ENCODE measurements at regions not wholly inside any gene's neighbourhood (a gene's known extent, or its start where the extent isn't known, plus 50 kb on each side); places are given as distances from the start of the nearest gene placed in this dataset.

GRCh38 chr2:222355860-222356259, 57.1 kb upstream of the PAX3 start:
- H4K20me1 ChIP-seq (ENCODE audit: insufficient read depth): no peaks in the 10 kb centered on the region
- TF ChIP-seq JUND (IDR thresholded peaks at IDR 0.05): no peak
- no peak for TF ChIP-seq NRF1 (IDR thresholded peaks at IDR 0.05; ENCODE audit: low read depth, low read length)
- no peak for TF ChIP-seq GABPA (IDR thresholded peaks at IDR 0.05; ENCODE audit: low read depth)
- TF ChIP-seq FOXM1 (IDR thresholded peaks at IDR 0.05; ENCODE audit: low read depth): no peak
- no peak for TF ChIP-seq TAF1 (IDR thresholded peaks at IDR 0.05; ENCODE audit: borderline replicate concordance, low read depth, low read length)
- peak; percentile 25; the same call in 1 of the 2 replicates for TF ChIP-seq MXI1 (IDR thresholded peaks at IDR 0.05; ENCODE audit: low read depth, low read length)
- peak in 1 of 2 experiments; percentile 52; a peak in 1 of 4 replicates for TF ChIP-seq EP300 (IDR thresholded peaks at IDR 0.05; ENCODE audit: borderline replicate concordance in 1 of 2, low read depth in 1 of 2, low read length in 1 of 2)
- no peak for TF ChIP-seq REST (IDR thresholded peaks at IDR 0.05; ENCODE audit: low read depth, low read length)
- TF ChIP-seq, protein P1, sequence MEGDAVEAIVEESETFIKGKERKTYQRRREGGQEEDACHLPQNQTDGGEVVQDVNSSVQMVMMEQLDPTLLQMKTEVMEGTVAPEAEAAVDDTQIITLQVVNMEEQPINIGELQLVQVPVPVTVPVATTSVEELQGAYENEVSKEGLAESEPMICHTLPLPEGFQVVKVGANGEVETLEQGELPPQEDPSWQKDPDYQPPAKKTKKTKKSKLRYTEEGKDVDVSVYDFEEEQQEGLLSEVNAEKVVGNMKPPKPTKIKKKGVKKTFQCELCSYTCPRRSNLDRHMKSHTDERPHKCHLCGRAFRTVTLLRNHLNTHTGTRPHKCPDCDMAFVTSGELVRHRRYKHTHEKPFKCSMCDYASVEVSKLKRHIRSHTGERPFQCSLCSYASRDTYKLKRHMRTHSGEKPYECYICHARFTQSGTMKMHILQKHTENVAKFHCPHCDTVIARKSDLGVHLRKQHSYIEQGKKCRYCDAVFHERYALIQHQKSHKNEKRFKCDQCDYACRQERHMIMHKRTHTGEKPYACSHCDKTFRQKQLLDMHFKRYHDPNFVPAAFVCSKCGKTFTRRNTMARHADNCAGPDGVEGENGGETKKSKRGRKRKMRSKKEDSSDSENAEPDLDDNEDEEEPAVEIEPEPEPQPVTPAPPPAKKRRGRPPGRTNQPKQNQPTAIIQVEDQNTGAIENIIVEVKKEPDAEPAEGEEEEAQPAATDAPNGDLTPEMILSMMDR (IDR thresholded peaks at IDR 0.05): no peak
- TF ChIP-seq RCOR1 (IDR thresholded peaks at IDR 0.05; ENCODE audit: low read length): peak; percentile 56
- TF ChIP-seq FOSL2 (IDR thresholded peaks at IDR 0.05; ENCODE audit: borderline replicate concordance, low read depth): no peak
- TF ChIP-seq TCF12 (IDR thresholded peaks at IDR 0.05): peak; percentile 48; the same call in 1 of the 2 replicates
- DNase-seq: peak; percentile 27
- no peak overlapping the region for H2AFZ ChIP-seq (ENCODE audit: low read depth)
- no peak overlapping the region for H3K4me2 ChIP-seq
- no peaks in the 10 kb centered on the region for H3K9me3 ChIP-seq
- H3K4me3 ChIP-seq (ENCODE audit: low read depth in 2 of 2, low read length in 1 of 2): no peak overlapping the region
- H3K4me1 ChIP-seq (ENCODE audit: control insufficient read depth in 1 of 2, insufficient read depth in 2 of 2, low read depth in 1 of 2, low read length in 1 of 2): peaks cover 0 to 9% of the 10 kb centered on the region in 2 experiments; a peak in 3 of 4 replicates
- no peaks in the 10 kb centered on the region for H3K9me2 ChIP-seq
- CTCF ChIA-PET: no interaction called here
- H3K9ac ChIP-seq: no peak overlapping the region
- POLR2A ChIA-PET: no interaction called here
- H3F3A ChIP-seq (replicated peaks; ENCODE audit: insufficient read depth): no peaks in the 10 kb centered on the region
- no peaks in the 10 kb centered on the region for H3K79me2 ChIP-seq (ENCODE audit: insufficient read depth)
- no peaks in the 10 kb centered on the region for H3K36me3 ChIP-seq (replicated peaks in 1 of 2; ENCODE audit: control insufficient read depth in 1 of 2, insufficient read depth in 2 of 2, low read length in 1 of 2)
- no peaks in the 10 kb centered on the region for H3K27me3 ChIP-seq (ENCODE audit: insufficient read depth)
- peak overlapping the region in 1 of 2 experiments; percentile 69; a peak in 2 of 4 replicates for H3K27ac ChIP-seq (ENCODE audit: low read depth in 2 of 2, low read length in 1 of 2)

DNA sequence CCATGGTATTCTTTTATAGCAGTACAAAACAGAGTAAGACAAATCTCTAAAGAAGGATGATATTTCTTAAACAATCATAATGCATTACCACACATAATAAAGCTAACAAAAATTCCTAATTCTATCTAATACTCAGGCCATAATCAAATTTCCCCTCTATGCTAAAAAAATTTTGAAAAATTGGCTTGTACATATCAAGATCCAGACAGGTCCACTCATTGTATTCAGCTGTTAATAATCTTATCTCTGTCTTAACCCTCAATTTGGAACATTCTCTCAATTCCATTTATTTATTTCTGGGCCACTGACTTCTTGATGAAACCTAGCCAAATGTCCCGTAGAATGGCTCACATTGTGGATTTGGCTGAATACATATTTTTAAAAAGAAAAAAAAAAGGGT, 59.1 kb upstream of the PAX3 start:
- Histone ChIP-seq H3F3A (replicated peaks; ENCODE audit: insufficient read depth) (no peaks in the 10 kb centered on the region), H3K9me3 (no peaks in the 10 kb centered on the region), H3K4me2 (no peak overlapping the region), H3K9ac (no peak overlapping the region), H3K79me2 (ENCODE audit: insufficient read depth) (no peaks in the 10 kb centered on the region), H3K36me3 (replicated peaks in 1 of 2; ENCODE audit: control insufficient read depth in 1 of 2, insufficient read depth in 2 of 2, low read length in 1 of 2) (no peaks in the 10 kb centered on the region), H3K4me3 (ENCODE audit: low read depth in 2 of 2, low read length in 1 of 2) (no peak overlapping the region), H3K27ac (ENCODE audit: low read depth in 2 of 2, low read length in 1 of 2) (no peak overlapping the region), H3K9me2 (no peaks in the 10 kb centered on the region), H4K20me1 (ENCODE audit: insufficient read depth) (no peaks in the 10 kb centered on the region), H2AFZ (ENCODE audit: low read depth) (no peak overlapping the region), H3K4me1 (ENCODE audit: control insufficient read depth in 1 of 2, insufficient read depth in 2 of 2, low read depth in 1 of 2, low read length in 1 of 2) (peaks cover 0 to 12% of the 10 kb centered on the region in 2 experiments; a peak in 3 of 4 replicates), H3K27me3 (ENCODE audit: insufficient read depth) (no peaks in the 10 kb centered on the region)
- no peak for DNase-seq
- POLR2A ChIA-PET: no interaction called here
- 10% methylated on average over 1 of the region's 1 CpG for WGBS (ENCODE audit: low lambda C conversion rate)
- CTCF ChIA-PET: no interaction called here
- TF ChIP-seq NRF1 (IDR thresholded peaks at IDR 0.05; ENCODE audit: low read depth, low read length) (no peak), GABPA (IDR thresholded peaks at IDR 0.05; ENCODE audit: low read depth) (no peak), SMC3 (IDR thresholded peaks at IDR 0.05; ENCODE audit: low read depth, low read length) (no peak), REST (IDR thresholded peaks at IDR 0.05; ENCODE audit: low read depth, low read length) (no peak), MAX (IDR thresholded peaks at IDR 0.05; ENCODE audit: low read depth) (no peak), JUND (IDR thresholded peaks at IDR 0.05) (no peak), NFIC (IDR thresholded peaks at IDR 0.05; ENCODE audit: borderline replicate concordance) (no peak), RAD21 (IDR thresholded peaks at IDR 0.05; ENCODE audit: low read length) (no peak)
- TF ChIP-seq, protein P2, sequence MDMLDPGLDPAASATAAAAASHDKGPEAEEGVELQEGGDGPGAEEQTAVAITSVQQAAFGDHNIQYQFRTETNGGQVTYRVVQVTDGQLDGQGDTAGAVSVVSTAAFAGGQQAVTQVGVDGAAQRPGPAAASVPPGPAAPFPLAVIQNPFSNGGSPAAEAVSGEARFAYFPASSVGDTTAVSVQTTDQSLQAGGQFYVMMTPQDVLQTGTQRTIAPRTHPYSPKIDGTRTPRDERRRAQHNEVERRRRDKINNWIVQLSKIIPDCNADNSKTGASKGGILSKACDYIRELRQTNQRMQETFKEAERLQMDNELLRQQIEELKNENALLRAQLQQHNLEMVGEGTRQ (IDR thresholded peaks at IDR 0.05; ENCODE audit: borderline replicate concordance, low read depth, low read length): no peak

Data from SK-N-SH (cell line).